Ovary (tissue), 3 donors: ENCODE measurements at regions not wholly inside any gene's neighbourhood (a gene's known extent, or its start where the extent isn't known, plus 50 kb on each side); places are given as distances from the start of the nearest gene placed in this dataset.

Experiments
- EP300 ChIP-seq: sonication (generic); formaldehyde crosslinking; IDR thresholded peaks from one replicate; pipeline ENCODE4 v1.6.1; 2017; ENCODE audit warnings: antibody characterized with exemption
- POLR2A ChIP-seq: fragments of 450-650 bp; IDR thresholded peaks from one replicate; pipeline ENCODE4 v1.6.1; 2017; ENCODE audit warnings: antibody characterized with exemption, mild to moderate bottlenecking, moderate library complexity
- TF ChIP-seq, protein P1 (sequence below), 3 donors: fragments of 450-650 bp in 2 of 3; fragments of 200-600 bp in 1 of 3; IDR thresholded peaks; one replicate each; pipeline versions ENCODE4 v1.5.1 to v1.8.0; 2016 to 2022; ENCODE audit warnings: antibody characterized with exemption in 3 of 3, mild to moderate bottlenecking in 1 of 3
- donor health status: DM: no; HTN: no; CAD: no.

DNA sequence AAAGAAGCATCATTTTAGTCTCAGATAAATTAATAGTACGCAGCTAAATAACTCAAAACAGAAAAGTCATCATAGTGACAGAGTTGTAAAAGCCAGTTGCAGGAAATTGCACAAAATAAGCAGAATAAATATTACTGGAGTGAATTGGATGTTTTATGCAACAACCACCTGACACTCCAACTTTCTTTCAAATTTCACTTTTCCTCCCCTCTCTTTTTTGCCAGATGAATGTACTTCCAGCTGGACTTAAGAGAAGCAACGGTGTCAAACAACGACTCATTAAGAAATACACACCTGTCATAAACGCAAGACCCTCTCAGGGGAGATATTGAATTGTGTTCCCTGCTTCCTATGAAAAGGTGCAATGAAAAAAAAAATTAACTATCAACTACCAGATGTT is 120.2 kb upstream of the HCCS start:
- no peak for TF ChIP-seq EP300
- TF ChIP-seq, protein P1, sequence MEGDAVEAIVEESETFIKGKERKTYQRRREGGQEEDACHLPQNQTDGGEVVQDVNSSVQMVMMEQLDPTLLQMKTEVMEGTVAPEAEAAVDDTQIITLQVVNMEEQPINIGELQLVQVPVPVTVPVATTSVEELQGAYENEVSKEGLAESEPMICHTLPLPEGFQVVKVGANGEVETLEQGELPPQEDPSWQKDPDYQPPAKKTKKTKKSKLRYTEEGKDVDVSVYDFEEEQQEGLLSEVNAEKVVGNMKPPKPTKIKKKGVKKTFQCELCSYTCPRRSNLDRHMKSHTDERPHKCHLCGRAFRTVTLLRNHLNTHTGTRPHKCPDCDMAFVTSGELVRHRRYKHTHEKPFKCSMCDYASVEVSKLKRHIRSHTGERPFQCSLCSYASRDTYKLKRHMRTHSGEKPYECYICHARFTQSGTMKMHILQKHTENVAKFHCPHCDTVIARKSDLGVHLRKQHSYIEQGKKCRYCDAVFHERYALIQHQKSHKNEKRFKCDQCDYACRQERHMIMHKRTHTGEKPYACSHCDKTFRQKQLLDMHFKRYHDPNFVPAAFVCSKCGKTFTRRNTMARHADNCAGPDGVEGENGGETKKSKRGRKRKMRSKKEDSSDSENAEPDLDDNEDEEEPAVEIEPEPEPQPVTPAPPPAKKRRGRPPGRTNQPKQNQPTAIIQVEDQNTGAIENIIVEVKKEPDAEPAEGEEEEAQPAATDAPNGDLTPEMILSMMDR (IDR thresholded peaks at IDR 0.05), result no peak
- TF ChIP-seq POLR2A, result no peak
